ENCODE measurements at regions not wholly inside any gene's neighbourhood (a gene's known extent, or its start where the extent isn't known, plus 50 kb on each side); places are given as distances from the start of the nearest gene placed in this dataset.

DNA sequence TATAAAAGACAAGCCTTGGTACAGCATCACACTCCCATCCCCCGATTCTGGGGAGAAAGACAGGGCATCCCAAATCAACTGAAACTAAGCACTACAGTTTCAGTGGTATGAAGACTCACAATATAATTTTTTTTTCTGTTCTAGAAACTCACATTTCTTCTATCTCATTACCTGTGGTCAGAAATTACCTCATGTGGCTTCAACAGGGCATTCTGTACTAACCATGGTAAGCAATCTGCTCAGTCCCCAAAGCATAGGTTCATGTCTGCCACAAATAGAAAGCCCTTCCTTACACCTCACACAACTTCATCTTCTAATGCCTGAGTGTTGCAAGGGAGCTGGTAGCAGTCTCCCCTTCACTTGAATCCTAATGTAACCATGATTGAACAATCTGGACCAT, 147.4 kb upstream of the POU2AF2 start:
- Histone ChIP-seq H3K4me3 (ENCODE audit: low read length in 2 of 2) (no peak overlapping the region), H2BK15ac (ENCODE audit: low read length) (no peak overlapping the region), H2AFZ (ENCODE audit: low read length) (no peak overlapping the region), H3K36me3 (replicated peaks in 1 of 2; ENCODE audit: control insufficient read depth in 2 of 2, insufficient read depth in 2 of 2, low read length in 2 of 2) (no peaks in the 10 kb centered on the region), H2BK5ac (ENCODE audit: low read length) (no peak overlapping the region), H3K27ac (replicated peaks; ENCODE audit: low read length) (no peak overlapping the region), H2BK12ac (ENCODE audit: low read length) (no peak overlapping the region), H3K79me1 (ENCODE audit: low read depth, low read length) (no peaks in the 10 kb centered on the region), H3K14ac (ENCODE audit: low read length) (no peak overlapping the region), H2AK5ac (ENCODE audit: low read depth, low read length) (no peak overlapping the region), H3K4me1 (ENCODE audit: control insufficient read depth in 2 of 2, insufficient read depth in 1 of 2, low read depth in 1 of 2, low read length in 2 of 2) (no peaks in the 10 kb centered on the region), H3K9me3 (replicated peaks in 1 of 2; ENCODE audit: control insufficient read depth in 2 of 2, insufficient read depth in 1 of 2, low read depth in 1 of 2, low read length in 2 of 2) (no peaks in the 10 kb centered on the region), H4K91ac (ENCODE audit: low read depth, low read length, poor library complexity) (no peak overlapping the region), H3K23ac (ENCODE audit: low read depth, low read length, poor library complexity) (no peak overlapping the region), H3K4ac (ENCODE audit: low read length) (no peak overlapping the region), H3K4me2 (ENCODE audit: insufficient read depth, low read length, poor library complexity, severe bottlenecking) (no peak overlapping the region), H3K27me3 (ENCODE audit: control insufficient read depth in 3 of 3, insufficient read depth in 3 of 3, low read depth in 1 of 3, low read length in 3 of 3) (no peaks in the 10 kb centered on the region), H3K18ac (ENCODE audit: low read length) (no peak overlapping the region), H2BK120ac (ENCODE audit: low read depth, low read length) (no peak overlapping the region), H3K9ac (ENCODE audit: low read depth, low read length, poor library complexity) (no peak overlapping the region), H4K8ac (ENCODE audit: low read depth, low read length) (no peak overlapping the region)
- no CpG with 5 or more reads among the region's 1 CpG for WGBS, 2 donors (ENCODE audit: extremely low coverage in 2 of 2, insufficient read length in 2 of 2, insufficient replicate concordance in 1 of 2)
- DNase-seq (ENCODE audit: low spot score), result no peak

DNA sequence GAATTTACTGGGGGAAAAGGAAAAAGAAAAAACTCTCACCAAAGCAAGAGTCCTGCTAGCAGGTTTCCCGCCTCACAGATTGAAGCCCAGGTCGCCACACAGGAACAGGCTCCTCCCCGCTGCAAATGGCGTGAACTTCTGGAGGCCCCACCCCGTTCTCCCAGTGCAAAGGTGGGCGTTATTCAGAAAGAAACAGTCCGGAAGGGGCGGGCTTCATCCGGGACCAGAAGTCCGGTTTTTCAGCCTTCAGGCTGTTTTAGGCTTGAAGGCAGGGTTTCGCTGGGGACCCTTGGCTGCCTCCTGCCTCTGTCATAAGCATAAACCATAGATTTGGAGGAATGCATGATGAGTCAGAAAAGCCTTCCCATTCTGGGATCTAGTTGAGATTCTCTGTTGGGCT, 148.3 kb upstream of the POU2AF2 start:
- WGBS, 2 donors (ENCODE audit: extremely low coverage in 2 of 2, insufficient read length in 2 of 2, insufficient replicate concordance in 1 of 2), result no CpG with 5 or more reads among the region's 11 CpGs
- DNase-seq (ENCODE audit: low spot score), result no peak

DNA sequence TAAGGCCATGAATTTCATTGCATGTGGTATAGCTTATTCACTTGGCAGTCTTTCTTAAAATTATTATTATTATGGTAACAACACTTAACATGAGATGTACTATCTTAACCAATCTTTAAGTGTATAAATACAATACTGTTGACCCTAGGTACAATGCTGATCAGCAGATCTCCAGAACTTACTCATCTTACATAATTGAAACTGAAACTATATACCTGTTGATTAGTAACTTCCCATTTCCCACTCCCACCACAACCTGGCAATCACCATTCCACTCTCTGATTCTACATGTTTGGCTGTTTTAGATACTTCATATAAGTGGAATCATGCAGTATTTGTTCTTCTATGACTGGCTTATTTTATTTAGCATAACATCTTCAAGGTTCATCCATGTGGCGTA, 150.2 kb upstream of the POU2AF2 start:
- Histone ChIP-seq H2AK5ac (ENCODE audit: low read depth, low read length) (no peak overlapping the region), H2AFZ (ENCODE audit: low read length) (no peak overlapping the region), H3K4ac (ENCODE audit: low read length) (no peak overlapping the region), H3K18ac (ENCODE audit: low read length) (no peak overlapping the region), H3K4me3 (ENCODE audit: low read length in 2 of 2) (no peak overlapping the region), H3K4me1 (ENCODE audit: control insufficient read depth in 2 of 2, insufficient read depth in 1 of 2, low read depth in 1 of 2, low read length in 2 of 2) (no peaks in the 10 kb centered on the region), H2BK15ac (ENCODE audit: low read length) (no peak overlapping the region), H3K27ac (replicated peaks; ENCODE audit: low read length) (no peak overlapping the region), H2BK12ac (ENCODE audit: low read length) (no peak overlapping the region), H3K9ac (ENCODE audit: low read depth, low read length, poor library complexity) (no peak overlapping the region), H3K23ac (ENCODE audit: low read depth, low read length, poor library complexity) (no peak overlapping the region), H3K9me3 (replicated peaks in 1 of 2; ENCODE audit: control insufficient read depth in 2 of 2, insufficient read depth in 1 of 2, low read depth in 1 of 2, low read length in 2 of 2) (no peaks in the 10 kb centered on the region), H3K79me1 (ENCODE audit: low read depth, low read length) (no peaks in the 10 kb centered on the region), H4K91ac (ENCODE audit: low read depth, low read length, poor library complexity) (no peak overlapping the region), H2BK120ac (ENCODE audit: low read depth, low read length) (no peak overlapping the region), H3K27me3 (ENCODE audit: control insufficient read depth in 3 of 3, insufficient read depth in 3 of 3, low read depth in 1 of 3, low read length in 3 of 3) (no peaks in the 10 kb centered on the region), H3K14ac (ENCODE audit: low read length) (no peak overlapping the region), H4K8ac (ENCODE audit: low read depth, low read length) (no peak overlapping the region), H3K36me3 (replicated peaks in 1 of 2; ENCODE audit: control insufficient read depth in 2 of 2, insufficient read depth in 2 of 2, low read length in 2 of 2) (no peaks in the 10 kb centered on the region), H2BK5ac (ENCODE audit: low read length) (no peak overlapping the region), H3K4me2 (ENCODE audit: insufficient read depth, low read length, poor library complexity, severe bottlenecking) (no peak overlapping the region)
- DNase-seq (ENCODE audit: low spot score), result no peak
- no CpG with 5 or more reads among the region's 1 CpG for WGBS, 2 donors (ENCODE audit: extremely low coverage in 2 of 2, insufficient read length in 2 of 2, insufficient replicate concordance in 1 of 2)

More for the DNA sequence above, 148.3 kb upstream of the POU2AF2 start:
- H4K8ac ChIP-seq (ENCODE audit: low read depth, low read length), result no peak overlapping the region
- H4K91ac ChIP-seq (ENCODE audit: low read depth, low read length, poor library complexity), result no peak overlapping the region
- no peak overlapping the region for H2AK5ac ChIP-seq (ENCODE audit: low read depth, low read length)
- H3K9ac ChIP-seq (ENCODE audit: low read depth, low read length, poor library complexity), result no peak overlapping the region
- no peaks in the 10 kb centered on the region for H3K27me3 ChIP-seq (ENCODE audit: control insufficient read depth in 3 of 3, insufficient read depth in 3 of 3, low read depth in 1 of 3, low read length in 3 of 3)
- no peaks in the 10 kb centered on the region for H3K9me3 ChIP-seq (replicated peaks in 1 of 2; ENCODE audit: control insufficient read depth in 2 of 2, insufficient read depth in 1 of 2, low read depth in 1 of 2, low read length in 2 of 2)
- no peak overlapping the region for H2BK12ac ChIP-seq (ENCODE audit: low read length)
- H3K23ac ChIP-seq (ENCODE audit: low read depth, low read length, poor library complexity), result no peak overlapping the region
- H3K4me2 ChIP-seq (ENCODE audit: insufficient read depth, low read length, poor library complexity, severe bottlenecking), result no peak overlapping the region
- H3K18ac ChIP-seq (ENCODE audit: low read length), result no peak overlapping the region
- H3K27ac ChIP-seq (replicated peaks; ENCODE audit: low read length), result no peak overlapping the region
- H3K14ac ChIP-seq (ENCODE audit: low read length), result no peak overlapping the region
- H3K4me1 ChIP-seq (ENCODE audit: control insufficient read depth in 2 of 2, insufficient read depth in 1 of 2, low read depth in 1 of 2, low read length in 2 of 2), result no peaks in the 10 kb centered on the region
- H2BK5ac ChIP-seq (ENCODE audit: low read length), result no peak overlapping the region
- no peak overlapping the region for H3K4me3 ChIP-seq (ENCODE audit: low read length in 2 of 2)
- no peak overlapping the region for H3K4ac ChIP-seq (ENCODE audit: low read length)
- no peak overlapping the region for H2AFZ ChIP-seq (ENCODE audit: low read length)
- H3K36me3 ChIP-seq (replicated peaks in 1 of 2; ENCODE audit: control insufficient read depth in 2 of 2, insufficient read depth in 2 of 2, low read length in 2 of 2), result no peaks in the 10 kb centered on the region
- no peak overlapping the region for H2BK15ac ChIP-seq (ENCODE audit: low read length)
- H2BK120ac ChIP-seq (ENCODE audit: low read depth, low read length), result no peak overlapping the region
- H3K79me1 ChIP-seq (ENCODE audit: low read depth, low read length), result no peaks in the 10 kb centered on the region

DNA sequence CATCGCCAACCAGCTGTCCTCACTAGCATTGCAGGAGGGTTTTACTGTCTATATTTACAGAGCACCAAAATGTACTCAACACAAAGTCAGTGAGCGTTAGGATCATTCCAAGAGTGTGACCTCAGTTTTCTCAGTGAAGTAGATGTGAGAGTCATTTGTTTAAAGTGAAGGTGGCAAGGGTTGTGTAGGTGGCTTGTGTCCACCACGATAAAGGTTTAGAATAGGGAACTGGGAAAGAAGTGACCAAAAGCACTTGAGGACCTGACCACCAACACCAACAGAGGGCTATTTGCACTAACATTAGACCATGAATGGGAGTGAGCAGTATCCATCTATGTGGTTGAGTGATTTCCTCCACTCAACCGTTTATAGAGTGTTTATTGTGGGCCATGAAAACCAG, 152.5 kb upstream of the POU2AF2 start:
- H2BK15ac ChIP-seq (ENCODE audit: low read length), result no peak overlapping the region
- H2BK5ac ChIP-seq (ENCODE audit: low read length), result no peak overlapping the region
- H3K4me1 ChIP-seq (ENCODE audit: control insufficient read depth in 2 of 2, insufficient read depth in 1 of 2, low read depth in 1 of 2, low read length in 2 of 2), result no peaks in the 10 kb centered on the region
- no peaks in the 10 kb centered on the region for H3K9me3 ChIP-seq (replicated peaks in 1 of 2; ENCODE audit: control insufficient read depth in 2 of 2, insufficient read depth in 1 of 2, low read depth in 1 of 2, low read length in 2 of 2)
- H3K4ac ChIP-seq (ENCODE audit: low read length), result no peak overlapping the region
- H4K8ac ChIP-seq (ENCODE audit: low read depth, low read length), result no peak overlapping the region
- no peaks in the 10 kb centered on the region for H3K27me3 ChIP-seq (ENCODE audit: control insufficient read depth in 3 of 3, insufficient read depth in 3 of 3, low read depth in 1 of 3, low read length in 3 of 3)
- no peak overlapping the region for H3K4me2 ChIP-seq (ENCODE audit: insufficient read depth, low read length, poor library complexity, severe bottlenecking)
- H2AK5ac ChIP-seq (ENCODE audit: low read depth, low read length), result no peak overlapping the region
- DNase-seq (ENCODE audit: low spot score), result no peak
- H3K4me3 ChIP-seq (ENCODE audit: low read length in 2 of 2), result no peak overlapping the region
- no peak overlapping the region for H4K91ac ChIP-seq (ENCODE audit: low read depth, low read length, poor library complexity)
- no CpG with 5 or more reads among the region's 4 CpGs for WGBS, 2 donors (ENCODE audit: extremely low coverage in 2 of 2, insufficient read length in 2 of 2, insufficient replicate concordance in 1 of 2)
- no peak overlapping the region for H3K9ac ChIP-seq (ENCODE audit: low read depth, low read length, poor library complexity)
- H2BK120ac ChIP-seq (ENCODE audit: low read depth, low read length), result no peak overlapping the region
- H3K27ac ChIP-seq (replicated peaks; ENCODE audit: low read length), result no peak overlapping the region
- H3K14ac ChIP-seq (ENCODE audit: low read length), result no peak overlapping the region
- H3K36me3 ChIP-seq (replicated peaks in 1 of 2; ENCODE audit: control insufficient read depth in 2 of 2, insufficient read depth in 2 of 2, low read length in 2 of 2), result no peaks in the 10 kb centered on the region
- no peak overlapping the region for H3K18ac ChIP-seq (ENCODE audit: low read length)
- H2AFZ ChIP-seq (ENCODE audit: low read length), result no peak overlapping the region
- no peak overlapping the region for H2BK12ac ChIP-seq (ENCODE audit: low read length)
- no peaks in the 10 kb centered on the region for H3K79me1 ChIP-seq (ENCODE audit: low read depth, low read length)
- no peak overlapping the region for H3K23ac ChIP-seq (ENCODE audit: low read depth, low read length, poor library complexity)

Data from neuronal stem cell (in vitro differentiated cells).